Spleen (tissue), 7 donors: ENCODE measurements at regions not wholly inside any gene's neighbourhood (a gene's known extent, or its start where the extent isn't known, plus 50 kb on each side); places are given as distances from the start of the nearest gene placed in this dataset.

ENCODE experiments used
- POLR2A ChIP-seq, 3 donors: fragments of 450-650 bp; IDR thresholded peaks; one replicate each; pipeline ENCODE4 v1.5.1; 2017; ENCODE audit warnings: antibody characterized with exemption in 3 of 3, mild to moderate bottlenecking in 1 of 3
- POLR2AphosphoS5 ChIP-seq, 3 donors: sonication (generic); formaldehyde crosslinking; IDR thresholded peaks; one replicate each; pipeline ENCODE4 v1.5.1; 2017; ENCODE audit warnings: antibody characterized with exemption in 3 of 3
- TF ChIP-seq, protein P1 (sequence below), 11 experiments: fragments of 200-600 bp in 7 of 11; fragments of 450-650 bp in 4 of 11; sonication (generic) in 4 of 11; IDR thresholded peaks in 8 of 11; conservative IDR thresholded peaks in 3 of 11; 1 replicate in 7 of 11; 2 replicates in 4 of 11; pipeline versions ENCODE4 v1.4.0 to v1.8.0; 2016 to 2021; ENCODE audit warnings: antibody characterized with exemption in 11 of 11, inconsistent platforms in 4 of 11, mild to moderate bottlenecking in 1 of 11
- donor health status: DM: no; HTN: no; CAD: no; lungs with moderate emphysema.
- donor health status: DM: no; HTN: no; CAD: no.
- donor health status: DM: no; HTN: no; CAD: no.

DNA sequence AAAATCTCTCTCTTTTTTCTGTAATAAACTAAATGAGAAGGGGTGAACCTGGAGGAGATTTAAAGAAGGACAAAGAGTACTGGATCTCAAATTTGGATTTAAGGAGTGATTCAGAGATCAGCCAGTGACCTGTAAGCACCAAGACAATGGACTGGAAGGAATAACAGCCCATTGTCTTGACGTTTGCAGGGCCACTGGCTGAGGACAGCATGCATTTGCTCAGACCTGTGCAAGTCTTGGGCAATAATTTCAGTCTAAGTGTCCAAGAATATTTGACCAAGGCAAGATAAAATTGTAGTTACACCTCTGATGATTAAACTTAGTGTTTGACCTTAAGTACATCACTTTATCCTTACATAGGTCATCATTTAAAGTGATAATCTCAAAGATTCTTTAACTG is 55.8 kb upstream of the OSTN start:
- TF ChIP-seq, protein P1, sequence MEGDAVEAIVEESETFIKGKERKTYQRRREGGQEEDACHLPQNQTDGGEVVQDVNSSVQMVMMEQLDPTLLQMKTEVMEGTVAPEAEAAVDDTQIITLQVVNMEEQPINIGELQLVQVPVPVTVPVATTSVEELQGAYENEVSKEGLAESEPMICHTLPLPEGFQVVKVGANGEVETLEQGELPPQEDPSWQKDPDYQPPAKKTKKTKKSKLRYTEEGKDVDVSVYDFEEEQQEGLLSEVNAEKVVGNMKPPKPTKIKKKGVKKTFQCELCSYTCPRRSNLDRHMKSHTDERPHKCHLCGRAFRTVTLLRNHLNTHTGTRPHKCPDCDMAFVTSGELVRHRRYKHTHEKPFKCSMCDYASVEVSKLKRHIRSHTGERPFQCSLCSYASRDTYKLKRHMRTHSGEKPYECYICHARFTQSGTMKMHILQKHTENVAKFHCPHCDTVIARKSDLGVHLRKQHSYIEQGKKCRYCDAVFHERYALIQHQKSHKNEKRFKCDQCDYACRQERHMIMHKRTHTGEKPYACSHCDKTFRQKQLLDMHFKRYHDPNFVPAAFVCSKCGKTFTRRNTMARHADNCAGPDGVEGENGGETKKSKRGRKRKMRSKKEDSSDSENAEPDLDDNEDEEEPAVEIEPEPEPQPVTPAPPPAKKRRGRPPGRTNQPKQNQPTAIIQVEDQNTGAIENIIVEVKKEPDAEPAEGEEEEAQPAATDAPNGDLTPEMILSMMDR (IDR thresholded peaks at IDR 0.05 in 8 of 11, conservative IDR thresholded peaks at IDR 0.05 in 3 of 11) = no peak
- TF ChIP-seq POLR2AphosphoS5 (IDR thresholded peaks at IDR 0.05) (no peak), POLR2A (IDR thresholded peaks at IDR 0.05) (no peak)
